ENCODE measurements at regions not wholly inside any gene's neighbourhood (a gene's known extent, or its start where the extent isn't known, plus 50 kb on each side); places are given as distances from the start of the nearest gene placed in this dataset.

DNA sequence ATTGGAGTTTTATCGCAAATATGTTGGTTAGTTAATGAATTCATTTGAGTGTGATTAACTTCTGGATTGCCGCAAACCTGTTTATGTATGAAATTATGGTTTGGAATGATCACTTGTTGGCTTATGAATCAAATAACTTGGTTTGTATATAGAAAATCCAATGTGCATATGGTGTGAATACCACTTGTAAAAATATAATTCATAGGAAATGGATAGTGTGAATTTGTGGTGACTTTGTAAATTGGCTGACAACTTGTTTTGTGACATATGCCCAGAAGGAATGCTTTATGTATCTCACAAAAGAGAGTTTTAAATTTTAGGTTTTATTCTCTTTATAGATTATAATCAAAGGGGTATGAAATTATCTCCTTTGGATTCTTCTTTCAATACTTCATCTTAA, 436.2 kb downstream of the EPHA5 start:
- intact Hi-C loops (cut with micrococcal nuclease; ENCODE audit: unreplicated experiment), result no loop called here
- CTCF ChIA-PET (ENCODE audit: low intra/inter-chr PET ratio, low total read pairs), result no interaction called here
- no peak overlapping the region for H3K27ac ChIP-seq (ENCODE audit: extremely low read length, insufficient read depth, low read length)
- no peak overlapping the region for H2AFZ ChIP-seq (ENCODE audit: low read length)
- no peak for ATAC-seq
- no peaks in the 10 kb centered on the region for H3K9me3 ChIP-seq (ENCODE audit: low read length)
- no peaks in the 10 kb centered on the region for H4K20me1 ChIP-seq (ENCODE audit: insufficient read depth, low read length)
- TF ChIP-seq ZBTB21 (CRISPR knock-in tag; IDR thresholded peaks at IDR 0.05) (no peak), ZNF431 (CRISPR knock-in tag; IDR thresholded peaks at IDR 0.05; ENCODE audit: borderline replicate concordance, low read depth) (no peak), FLYWCH1 (CRISPR knock-in tag; IDR thresholded peaks at IDR 0.05) (no peak), ZNF12 (CRISPR knock-in tag; IDR thresholded peaks at IDR 0.05) (no peak)
- TF ChIP-seq, protein P1, sequence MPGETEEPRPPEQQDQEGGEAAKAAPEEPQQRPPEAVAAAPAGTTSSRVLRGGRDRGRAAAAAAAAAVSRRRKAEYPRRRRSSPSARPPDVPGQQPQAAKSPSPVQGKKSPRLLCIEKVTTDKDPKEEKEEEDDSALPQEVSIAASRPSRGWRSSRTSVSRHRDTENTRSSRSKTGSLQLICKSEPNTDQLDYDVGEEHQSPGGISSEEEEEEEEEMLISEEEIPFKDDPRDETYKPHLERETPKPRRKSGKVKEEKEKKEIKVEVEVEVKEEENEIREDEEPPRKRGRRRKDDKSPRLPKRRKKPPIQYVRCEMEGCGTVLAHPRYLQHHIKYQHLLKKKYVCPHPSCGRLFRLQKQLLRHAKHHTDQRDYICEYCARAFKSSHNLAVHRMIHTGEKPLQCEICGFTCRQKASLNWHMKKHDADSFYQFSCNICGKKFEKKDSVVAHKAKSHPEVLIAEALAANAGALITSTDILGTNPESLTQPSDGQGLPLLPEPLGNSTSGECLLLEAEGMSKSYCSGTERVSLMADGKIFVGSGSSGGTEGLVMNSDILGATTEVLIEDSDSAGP (CRISPR knock-in tag; IDR thresholded peaks at IDR 0.05; ENCODE audit: borderline replicate concordance), result no peak
- FAIRE-seq, result no peak
- no peak for DNase-seq (ENCODE audit: low spot score)
- H3K79me2 ChIP-seq (ENCODE audit: insufficient read depth, low read length), result no peaks in the 10 kb centered on the region
- POLR2A ChIA-PET, result no interaction called here
- H3K4me3 ChIP-seq (replicated peaks in 1 of 3; ENCODE audit: insufficient read depth in 1 of 3, low read depth in 2 of 3, low read length in 3 of 3), result no peak overlapping the region
- H3K4me1 ChIP-seq (ENCODE audit: insufficient read depth, low read length), result no peaks in the 10 kb centered on the region
- H3K9ac ChIP-seq (ENCODE audit: insufficient read depth, low read depth, low read length), result no peak overlapping the region
- H3K27me3 ChIP-seq (ENCODE audit: control insufficient read depth in 1 of 2, insufficient read depth in 2 of 2, low read length in 2 of 2), result no peaks in the 10 kb centered on the region; a peak in 1 of 5 replicates
- H3K36me3 ChIP-seq (replicated peaks in 1 of 2; ENCODE audit: control insufficient read depth in 1 of 2, insufficient read depth in 2 of 2, low read length in 2 of 2), result no peaks in the 10 kb centered on the region
- 0% methylated on average over 2 of the region's 2 CpGs for WGBS (ENCODE audit: low lambda C conversion rate)
- in situ Hi-C loops (cut with HindIII; ENCODE audit: extremely low pct_ligation_motif_present, low pct_unique_long_range_greater_than_20kb), result no loop called here
- H3K4me2 ChIP-seq (ENCODE audit: low read depth, low read length), result no peak overlapping the region
- no TSS peak for BruUV-seq (replicated peaks)

DNA sequence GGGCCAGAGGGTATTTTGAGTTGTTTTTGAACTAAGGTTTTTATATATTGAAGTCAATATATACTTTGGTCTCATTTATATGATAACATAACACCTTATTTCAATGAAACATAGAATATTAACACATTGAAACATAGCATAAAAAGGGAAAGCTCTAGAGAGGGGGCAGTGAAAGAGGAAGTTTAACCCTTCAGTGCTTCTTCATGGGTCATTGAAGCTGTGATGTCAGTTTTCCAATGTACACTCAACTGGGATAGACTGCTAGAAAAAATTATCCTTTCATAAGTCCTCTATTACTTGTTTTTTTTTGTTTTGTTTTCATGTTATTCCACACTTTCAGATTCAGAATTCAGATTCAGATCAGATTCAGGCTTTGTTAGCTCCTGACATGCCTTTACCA, 442.7 kb downstream of the EPHA5 start:
- Histone ChIP-seq H3K4me1 (ENCODE audit: insufficient read depth, low read length) (no peaks in the 10 kb centered on the region), H3K27ac (ENCODE audit: extremely low read length, insufficient read depth, low read length) (no peak overlapping the region), H4K20me1 (ENCODE audit: insufficient read depth, low read length) (no peaks in the 10 kb centered on the region), H3K4me2 (ENCODE audit: low read depth, low read length) (no peak overlapping the region), H3K79me2 (ENCODE audit: insufficient read depth, low read length) (no peaks in the 10 kb centered on the region), H3K9me3 (ENCODE audit: low read length) (no peaks in the 10 kb centered on the region), H3K4me3 (replicated peaks in 1 of 3; ENCODE audit: insufficient read depth in 1 of 3, low read depth in 2 of 3, low read length in 3 of 3) (no peak overlapping the region), H3K9ac (ENCODE audit: insufficient read depth, low read depth, low read length) (no peak overlapping the region), H3K27me3 (ENCODE audit: control insufficient read depth in 1 of 2, insufficient read depth in 2 of 2, low read length in 2 of 2) (no peaks in the 10 kb centered on the region; a peak in 1 of 5 replicates), H3K36me3 (replicated peaks in 1 of 2; ENCODE audit: control insufficient read depth in 1 of 2, insufficient read depth in 2 of 2, low read length in 2 of 2) (no peaks in the 10 kb centered on the region), H2AFZ (ENCODE audit: low read length) (no peak overlapping the region)
- ATAC-seq, result no peak
- no peak for DNase-seq (ENCODE audit: low spot score)
- no peak for FAIRE-seq
- intact Hi-C loops (cut with micrococcal nuclease; ENCODE audit: unreplicated experiment), result no loop called here
- ChIA-PET CTCF (ENCODE audit: low intra/inter-chr PET ratio, low total read pairs) (no interaction called here), POLR2A (no interaction called here)
- no TSS peak for BruUV-seq (replicated peaks)
- in situ Hi-C loops (cut with HindIII; ENCODE audit: extremely low pct_ligation_motif_present, low pct_unique_long_range_greater_than_20kb), result no loop called here
- TF ChIP-seq ZFX (CRISPR knock-in tag; IDR thresholded peaks at IDR 0.05; ENCODE audit: low read depth), result no peak
- TF ChIP-seq, protein P2, sequence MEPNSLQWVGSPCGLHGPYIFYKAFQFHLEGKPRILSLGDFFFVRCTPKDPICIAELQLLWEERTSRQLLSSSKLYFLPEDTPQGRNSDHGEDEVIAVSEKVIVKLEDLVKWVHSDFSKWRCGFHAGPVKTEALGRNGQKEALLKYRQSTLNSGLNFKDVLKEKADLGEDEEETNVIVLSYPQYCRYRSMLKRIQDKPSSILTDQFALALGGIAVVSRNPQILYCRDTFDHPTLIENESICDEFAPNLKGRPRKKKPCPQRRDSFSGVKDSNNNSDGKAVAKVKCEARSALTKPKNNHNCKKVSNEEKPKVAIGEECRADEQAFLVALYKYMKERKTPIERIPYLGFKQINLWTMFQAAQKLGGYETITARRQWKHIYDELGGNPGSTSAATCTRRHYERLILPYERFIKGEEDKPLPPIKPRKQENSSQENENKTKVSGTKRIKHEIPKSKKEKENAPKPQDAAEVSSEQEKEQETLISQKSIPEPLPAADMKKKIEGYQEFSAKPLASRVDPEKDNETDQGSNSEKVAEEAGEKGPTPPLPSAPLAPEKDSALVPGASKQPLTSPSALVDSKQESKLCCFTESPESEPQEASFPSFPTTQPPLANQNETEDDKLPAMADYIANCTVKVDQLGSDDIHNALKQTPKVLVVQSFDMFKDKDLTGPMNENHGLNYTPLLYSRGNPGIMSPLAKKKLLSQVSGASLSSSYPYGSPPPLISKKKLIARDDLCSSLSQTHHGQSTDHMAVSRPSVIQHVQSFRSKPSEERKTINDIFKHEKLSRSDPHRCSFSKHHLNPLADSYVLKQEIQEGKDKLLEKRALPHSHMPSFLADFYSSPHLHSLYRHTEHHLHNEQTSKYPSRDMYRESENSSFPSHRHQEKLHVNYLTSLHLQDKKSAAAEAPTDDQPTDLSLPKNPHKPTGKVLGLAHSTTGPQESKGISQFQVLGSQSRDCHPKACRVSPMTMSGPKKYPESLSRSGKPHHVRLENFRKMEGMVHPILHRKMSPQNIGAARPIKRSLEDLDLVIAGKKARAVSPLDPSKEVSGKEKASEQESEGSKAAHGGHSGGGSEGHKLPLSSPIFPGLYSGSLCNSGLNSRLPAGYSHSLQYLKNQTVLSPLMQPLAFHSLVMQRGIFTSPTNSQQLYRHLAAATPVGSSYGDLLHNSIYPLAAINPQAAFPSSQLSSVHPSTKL (CRISPR knock-in tag; IDR thresholded peaks at IDR 0.05), result no peak
- TF ChIP-seq, protein P3, sequence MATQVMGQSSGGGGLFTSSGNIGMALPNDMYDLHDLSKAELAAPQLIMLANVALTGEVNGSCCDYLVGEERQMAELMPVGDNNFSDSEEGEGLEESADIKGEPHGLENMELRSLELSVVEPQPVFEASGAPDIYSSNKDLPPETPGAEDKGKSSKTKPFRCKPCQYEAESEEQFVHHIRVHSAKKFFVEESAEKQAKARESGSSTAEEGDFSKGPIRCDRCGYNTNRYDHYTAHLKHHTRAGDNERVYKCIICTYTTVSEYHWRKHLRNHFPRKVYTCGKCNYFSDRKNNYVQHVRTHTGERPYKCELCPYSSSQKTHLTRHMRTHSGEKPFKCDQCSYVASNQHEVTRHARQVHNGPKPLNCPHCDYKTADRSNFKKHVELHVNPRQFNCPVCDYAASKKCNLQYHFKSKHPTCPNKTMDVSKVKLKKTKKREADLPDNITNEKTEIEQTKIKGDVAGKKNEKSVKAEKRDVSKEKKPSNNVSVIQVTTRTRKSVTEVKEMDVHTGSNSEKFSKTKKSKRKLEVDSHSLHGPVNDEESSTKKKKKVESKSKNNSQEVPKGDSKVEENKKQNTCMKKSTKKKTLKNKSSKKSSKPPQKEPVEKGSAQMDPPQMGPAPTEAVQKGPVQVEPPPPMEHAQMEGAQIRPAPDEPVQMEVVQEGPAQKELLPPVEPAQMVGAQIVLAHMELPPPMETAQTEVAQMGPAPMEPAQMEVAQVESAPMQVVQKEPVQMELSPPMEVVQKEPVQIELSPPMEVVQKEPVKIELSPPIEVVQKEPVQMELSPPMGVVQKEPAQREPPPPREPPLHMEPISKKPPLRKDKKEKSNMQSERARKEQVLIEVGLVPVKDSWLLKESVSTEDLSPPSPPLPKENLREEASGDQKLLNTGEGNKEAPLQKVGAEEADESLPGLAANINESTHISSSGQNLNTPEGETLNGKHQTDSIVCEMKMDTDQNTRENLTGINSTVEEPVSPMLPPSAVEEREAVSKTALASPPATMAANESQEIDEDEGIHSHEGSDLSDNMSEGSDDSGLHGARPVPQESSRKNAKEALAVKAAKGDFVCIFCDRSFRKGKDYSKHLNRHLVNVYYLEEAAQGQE (IDR thresholded peaks at IDR 0.05; ENCODE audit: borderline replicate concordance in 1 of 2, low read depth in 1 of 2, low read length in 2 of 2), result no peak

Data from HepG2 (cell line).